ENCODE measurements at regions not wholly inside any gene's neighbourhood (a gene's known extent, or its start where the extent isn't known, plus 50 kb on each side); places are given as distances from the start of the nearest gene placed in this dataset.

DNA sequence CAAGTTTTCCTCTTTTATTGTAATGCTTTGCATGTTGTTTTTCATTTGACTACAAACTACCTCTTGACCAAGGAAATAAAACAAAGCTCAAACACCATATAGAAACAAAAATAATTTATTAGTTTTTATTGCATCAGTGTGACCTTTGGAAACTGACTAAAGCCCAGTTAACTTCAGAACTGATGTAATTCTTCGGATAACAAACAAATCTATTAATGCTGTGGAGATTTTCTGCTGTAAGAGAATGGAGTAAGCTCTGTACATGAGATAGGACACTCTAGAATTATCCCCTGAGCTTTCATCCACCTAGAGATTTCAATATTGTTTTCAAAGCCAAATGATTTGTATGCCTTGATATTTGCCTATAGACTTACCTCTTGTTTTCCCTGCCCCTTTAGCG lies 154.0 kb upstream of the KCNK2 start:
- no peak for DNase-seq (ENCODE audit: low spot score)

DNA sequence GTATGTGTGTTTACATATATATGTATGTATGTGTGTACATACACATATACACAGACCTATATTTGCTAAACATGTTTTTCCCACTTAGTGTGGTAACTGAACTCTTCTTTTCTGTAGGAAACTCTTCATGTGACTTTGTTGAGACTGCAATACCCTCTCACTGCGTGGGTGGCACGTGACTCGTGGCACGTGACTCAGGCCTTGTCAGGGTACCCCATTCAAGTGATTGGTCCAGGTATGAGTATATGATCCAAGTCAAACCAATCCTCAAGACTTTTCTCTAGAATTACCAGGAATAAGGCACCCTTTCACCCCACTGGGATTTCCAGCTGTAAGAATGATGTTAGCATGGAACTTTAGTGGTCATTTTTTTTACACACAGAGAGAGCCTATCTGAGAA lies 149.2 kb upstream of the KCNK2 start:
- no peak for DNase-seq (ENCODE audit: low spot score)

DNA sequence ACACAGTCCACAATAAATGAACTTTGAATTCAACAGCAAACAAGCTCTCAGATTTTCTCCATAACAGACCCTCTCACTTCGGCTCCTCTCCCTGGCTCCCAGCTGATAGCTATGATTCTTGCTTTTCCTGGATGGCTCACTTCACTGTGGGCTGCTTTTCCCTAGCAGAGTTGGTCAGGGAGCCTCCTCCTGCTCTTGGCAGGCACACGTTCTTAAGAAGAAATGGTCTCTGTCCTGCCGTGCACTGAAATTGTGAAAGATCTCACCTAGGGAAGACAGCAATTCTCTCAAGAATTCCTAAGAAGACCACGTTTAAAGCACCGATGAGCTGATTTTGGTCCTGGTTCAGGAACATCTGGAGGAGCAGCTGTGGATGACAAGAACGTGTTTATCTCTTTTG lies 148.5 kb upstream of the KCNK2 start:
- no peak for DNase-seq (ENCODE audit: low spot score)

DNA sequence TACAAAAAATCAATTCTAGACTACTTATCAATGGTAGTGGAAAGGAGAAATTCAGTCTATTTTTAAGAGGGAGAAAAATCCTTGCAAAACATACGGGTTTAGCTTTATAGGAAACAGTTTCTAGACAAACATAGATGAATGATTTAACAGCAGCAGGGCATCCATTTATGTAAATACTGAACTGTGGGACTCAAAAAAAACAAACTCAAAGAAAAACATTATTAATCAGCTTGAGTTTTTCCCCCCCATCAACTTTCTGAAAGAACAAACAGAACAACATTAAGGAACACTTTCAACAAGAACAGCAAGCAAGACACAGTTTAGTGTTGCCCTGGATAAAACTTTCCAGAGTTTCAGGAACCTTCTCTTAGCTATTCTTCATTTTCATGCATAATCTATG lies 147.3 kb upstream of the KCNK2 start:
- no peak for DNase-seq (ENCODE audit: low spot score)

DNA sequence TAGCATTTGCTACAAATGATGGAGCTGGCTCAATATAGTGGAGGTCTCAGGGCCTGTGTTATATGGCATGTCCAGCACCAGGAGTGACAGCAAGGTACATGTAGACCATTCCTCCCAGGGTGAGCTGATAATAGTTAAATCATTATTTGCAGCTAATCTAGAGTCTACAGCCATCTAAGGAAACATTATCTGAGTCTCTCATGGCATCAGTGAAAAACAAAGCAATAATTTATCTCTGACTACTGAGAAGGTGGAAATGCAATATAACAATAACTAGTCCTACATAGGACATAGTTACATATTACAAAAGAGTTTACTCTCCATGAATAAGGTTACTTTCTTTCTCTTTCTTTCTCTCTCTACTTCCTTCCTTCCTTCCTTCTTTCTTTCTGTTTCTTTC lies 143.4 kb upstream of the KCNK2 start:
- DNase-seq (ENCODE audit: low spot score) = no peak

DNA sequence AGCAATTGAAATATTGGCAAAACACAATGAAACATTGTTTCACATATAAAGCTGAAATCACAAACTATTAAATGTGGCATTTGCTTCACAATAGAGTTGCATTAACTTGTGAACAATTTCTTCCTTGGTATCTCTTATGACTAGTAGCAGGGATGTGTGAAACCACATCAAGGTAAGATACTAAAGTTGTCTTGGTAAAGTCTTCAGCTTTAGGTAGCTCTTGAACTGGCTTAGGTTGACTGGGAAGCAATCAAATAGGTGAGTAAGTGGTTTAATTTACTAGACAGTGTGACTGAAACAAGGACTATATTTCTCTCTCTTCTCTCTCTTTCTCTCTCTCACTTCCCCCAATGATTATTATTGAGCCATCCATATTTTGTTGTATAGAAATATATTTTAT lies 141.5 kb upstream of the KCNK2 start:
- DNase-seq (ENCODE audit: low spot score) = no peak

DNA sequence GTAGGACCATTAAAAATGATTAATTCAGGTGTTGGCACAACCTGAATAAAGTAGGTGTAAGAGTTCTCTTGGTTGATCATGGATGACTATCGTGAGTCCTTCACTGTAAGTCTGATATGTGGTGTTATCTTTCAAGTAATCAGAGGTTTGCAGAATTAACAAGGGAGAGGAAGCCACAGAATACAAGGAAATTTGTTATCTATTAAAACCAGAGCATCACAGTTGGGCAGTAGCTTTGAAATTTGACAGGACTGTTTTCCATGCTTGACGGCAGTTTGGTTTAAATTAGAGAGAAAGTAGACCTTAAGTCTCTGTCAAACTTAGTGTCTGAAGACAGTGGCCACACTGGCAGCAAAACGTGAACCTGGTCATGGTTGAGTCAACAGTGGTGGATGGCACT lies 139.5 kb upstream of the KCNK2 start:
- DNase-seq (ENCODE audit: low spot score) = no peak

DNA sequence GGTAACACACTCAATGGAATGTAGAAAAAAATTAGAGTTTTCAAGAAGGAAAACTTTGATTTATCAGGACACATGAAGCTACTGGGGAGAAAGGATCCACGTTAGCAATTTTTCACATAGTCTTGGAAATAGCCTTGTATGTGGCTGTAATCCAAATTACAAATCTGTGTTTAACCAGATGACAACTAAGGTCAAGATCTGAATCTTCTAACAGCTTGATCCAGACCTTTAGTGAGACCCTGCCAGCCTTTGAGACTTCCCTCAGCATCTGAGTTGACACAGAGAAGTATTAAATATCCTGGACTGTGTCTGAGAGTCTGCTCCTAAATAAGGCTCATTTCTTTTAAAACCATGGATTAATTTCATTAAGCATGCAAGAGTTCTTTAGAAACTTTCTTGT lies 135.9 kb upstream of the KCNK2 start:
- no peak for DNase-seq (ENCODE audit: low spot score)

DNA sequence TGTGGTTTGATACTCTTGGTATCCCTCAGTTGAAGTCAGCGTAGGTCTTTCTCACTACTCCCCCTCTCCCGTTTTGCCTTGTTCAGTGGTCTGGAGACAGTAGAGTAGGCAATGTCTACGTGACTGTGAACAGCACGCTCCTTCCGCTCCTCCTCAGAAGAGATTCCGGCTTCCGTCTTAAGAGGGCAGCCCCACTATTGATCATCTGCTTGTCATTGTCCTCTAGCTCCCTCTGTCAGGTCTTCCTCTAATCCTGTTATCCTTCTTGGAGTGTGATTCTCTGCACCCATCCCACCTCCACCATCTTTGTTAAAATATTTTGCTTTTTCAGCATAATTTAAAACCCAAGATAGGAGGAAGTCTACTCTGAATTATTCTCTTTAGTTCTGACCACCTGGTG lies 129.9 kb upstream of the KCNK2 start:
- DNase-seq (ENCODE audit: low spot score) = no peak

DNA sequence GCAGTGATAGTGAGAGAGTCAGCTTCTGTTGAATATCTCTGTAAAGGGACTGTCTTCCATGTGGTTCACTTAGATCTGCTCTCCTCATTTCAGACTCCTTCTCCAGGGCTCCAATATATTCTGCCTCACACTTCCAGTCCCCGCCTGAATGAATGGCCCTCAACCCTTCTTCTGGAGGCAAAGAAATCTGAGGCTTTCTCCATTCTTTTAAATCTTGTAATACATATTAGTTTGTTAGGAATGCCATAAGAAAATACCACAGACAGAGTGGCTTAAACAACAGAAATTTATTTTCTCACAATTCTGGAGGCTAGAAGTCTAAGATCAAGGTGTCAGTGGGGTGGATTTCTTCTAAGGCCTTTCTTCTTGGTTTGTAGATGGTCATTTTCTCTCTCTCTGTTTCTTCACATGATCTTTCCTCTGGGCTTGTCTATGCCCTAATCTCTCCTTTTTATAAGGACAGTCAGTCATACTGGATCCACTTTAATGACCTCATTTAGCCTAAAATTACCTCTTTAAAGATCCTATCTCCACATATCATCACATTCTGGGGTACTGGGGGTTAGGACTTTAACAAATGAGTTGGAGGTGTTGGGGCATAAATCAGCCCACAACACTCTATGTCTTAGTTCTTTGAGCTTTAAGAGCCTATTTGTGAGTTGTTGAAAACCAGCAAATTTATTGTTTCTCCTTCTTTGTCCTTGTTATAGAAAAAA lies 128.5 kb upstream of the KCNK2 start:
- no peak for DNase-seq (ENCODE audit: low spot score)

DNA sequence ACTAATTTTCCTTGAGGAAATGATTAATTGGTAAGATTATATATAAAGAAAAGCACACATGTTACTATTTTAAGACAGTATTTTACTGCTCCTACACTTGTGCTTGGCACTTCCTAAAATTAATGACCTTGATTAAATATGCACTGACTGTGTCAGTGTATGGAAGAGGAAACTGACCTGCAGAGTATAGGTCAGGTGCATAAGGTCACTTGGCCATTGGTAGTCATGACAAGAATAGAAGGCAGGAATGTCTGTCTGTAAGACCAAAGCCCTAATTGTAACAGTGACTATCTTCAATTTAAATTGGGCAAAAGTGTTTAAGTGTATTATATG lies 128.0 kb upstream of the KCNK2 start:
- no peak for DNase-seq (ENCODE audit: low spot score)

DNA sequence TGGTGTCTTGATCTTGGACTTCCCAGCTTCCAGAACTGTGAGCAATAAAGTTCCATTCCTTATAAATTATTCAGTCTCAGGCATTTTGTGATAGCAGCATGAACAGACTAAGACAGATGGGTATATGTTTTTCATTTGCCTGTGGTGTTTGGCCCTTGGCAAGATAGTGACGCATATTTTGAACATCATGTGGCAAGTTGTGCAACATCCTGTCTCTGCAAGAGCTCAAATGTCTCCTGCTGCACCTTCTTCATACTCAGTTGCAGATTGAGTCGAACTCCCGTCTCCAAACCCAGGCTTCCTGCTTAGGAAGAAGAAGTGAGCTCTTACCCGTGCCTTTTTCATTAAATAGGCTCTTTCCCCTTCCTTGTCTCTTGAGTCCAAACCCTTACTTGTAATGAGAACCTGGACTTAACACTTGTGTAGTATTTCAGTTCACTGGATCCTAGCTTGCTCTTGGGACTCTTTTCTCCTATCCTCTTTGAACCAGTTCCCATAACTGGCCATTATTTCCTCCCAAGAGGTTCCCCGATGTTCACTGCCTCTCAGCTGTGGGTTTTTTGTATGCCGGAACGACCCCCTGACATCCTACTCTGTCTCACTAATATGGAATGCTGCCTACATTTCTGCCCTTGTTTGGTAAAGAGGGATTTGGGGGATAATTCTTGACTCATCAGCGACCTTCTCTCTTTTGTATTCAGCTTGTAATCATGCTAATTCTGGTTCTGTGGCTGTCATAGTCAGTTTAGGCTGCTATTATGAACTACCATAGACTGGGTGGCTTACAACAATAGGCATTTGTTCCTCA lies 125.0 kb upstream of the KCNK2 start:
- DNase-seq (ENCODE audit: low spot score) = peak; percentile 55

DNA sequence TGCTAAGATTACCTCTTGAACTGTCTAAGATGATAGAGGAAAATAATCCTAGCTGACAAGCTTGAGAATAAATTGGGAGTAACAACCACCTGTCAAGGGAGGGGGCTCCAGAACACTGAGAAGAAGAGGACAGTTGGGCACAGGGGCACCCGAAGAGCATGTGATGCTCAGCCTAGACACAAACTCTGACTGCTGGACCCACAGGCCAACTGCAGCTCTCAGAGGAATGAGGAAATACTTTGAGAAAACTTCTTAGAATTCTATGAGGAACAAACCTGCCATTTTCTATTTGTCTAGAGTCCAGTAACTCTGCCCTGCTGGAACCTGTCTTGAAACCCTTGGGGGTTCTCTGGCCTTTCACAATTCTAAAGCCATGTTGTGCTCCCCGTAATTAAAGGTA lies 124.1 kb upstream of the KCNK2 start:
- DNase-seq (ENCODE audit: low spot score) = no peak

DNA sequence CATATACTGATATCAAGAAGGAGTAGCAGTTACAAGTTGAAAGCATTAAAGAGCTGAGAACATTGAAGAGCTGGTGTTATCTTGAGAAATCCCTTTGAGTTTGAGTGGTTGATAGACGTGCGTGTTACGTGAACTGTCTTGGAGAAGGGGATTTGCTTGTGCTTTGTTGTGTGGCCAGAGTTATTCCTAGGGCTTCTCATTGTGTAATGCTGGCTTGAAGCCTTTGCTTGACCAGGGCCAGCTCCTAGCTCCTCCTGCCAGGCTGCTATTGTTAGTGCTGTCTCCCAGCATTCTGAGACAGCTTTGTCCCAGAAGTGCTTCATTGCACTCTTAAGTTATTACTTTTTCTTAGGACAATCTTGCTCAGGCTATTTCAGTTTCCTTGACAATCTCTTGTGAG lies 116.2 kb upstream of the KCNK2 start:
- DNase-seq (ENCODE audit: low spot score) = no peak

DNA sequence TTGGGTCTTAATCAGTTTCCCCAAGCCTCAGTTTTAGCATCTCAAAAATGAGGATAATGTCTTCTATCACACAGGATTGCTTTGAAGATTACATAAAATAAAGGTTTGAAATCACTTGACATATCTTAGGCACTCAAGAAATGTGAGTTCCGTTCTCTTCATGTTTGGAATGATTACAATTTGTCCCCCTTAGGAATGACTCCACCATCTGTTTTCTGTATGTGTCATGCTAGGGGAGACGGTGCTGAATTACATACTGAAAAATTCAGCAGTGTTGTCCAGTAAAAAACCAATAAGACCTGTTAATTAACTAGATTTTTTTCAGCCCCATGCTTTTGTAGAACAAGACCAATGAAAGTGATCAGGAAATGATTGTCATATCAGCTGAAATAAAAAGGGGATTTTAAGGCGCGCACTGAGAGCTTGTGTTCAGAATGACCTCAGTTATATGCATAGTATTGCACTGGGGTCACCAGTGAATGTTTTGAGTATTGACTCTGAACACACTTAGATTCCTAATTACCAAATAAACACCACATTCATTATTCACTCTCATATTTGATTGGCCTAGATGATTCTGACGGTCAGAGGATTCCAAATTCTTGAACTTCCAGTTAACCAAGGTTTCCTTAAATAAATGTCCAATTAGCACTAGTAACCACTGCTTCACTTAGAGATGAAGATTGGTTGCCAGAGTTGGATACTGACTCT lies 114.5 kb upstream of the KCNK2 start:
- peak; percentile 22 for DNase-seq (ENCODE audit: low spot score)

DNA sequence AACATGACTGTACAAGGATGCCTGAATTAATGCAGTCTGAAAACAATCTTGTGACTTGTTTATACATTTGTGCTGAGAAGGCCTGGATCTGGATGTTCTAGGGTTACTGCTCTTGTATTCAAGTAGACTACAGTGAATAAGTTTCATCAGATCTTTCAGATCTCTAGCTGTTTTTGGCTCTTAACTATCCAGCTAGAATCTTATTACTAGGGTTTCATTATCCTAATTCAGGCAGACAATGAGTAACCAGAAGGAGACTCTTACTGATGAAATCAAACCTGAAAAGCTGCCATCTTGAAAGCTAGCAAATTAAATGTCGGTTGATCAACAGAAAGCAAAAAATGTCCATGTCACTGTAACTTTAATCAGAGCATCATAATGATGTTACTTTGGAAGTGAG lies 112.5 kb upstream of the KCNK2 start:
- DNase-seq (ENCODE audit: low spot score) = no peak

DNA sequence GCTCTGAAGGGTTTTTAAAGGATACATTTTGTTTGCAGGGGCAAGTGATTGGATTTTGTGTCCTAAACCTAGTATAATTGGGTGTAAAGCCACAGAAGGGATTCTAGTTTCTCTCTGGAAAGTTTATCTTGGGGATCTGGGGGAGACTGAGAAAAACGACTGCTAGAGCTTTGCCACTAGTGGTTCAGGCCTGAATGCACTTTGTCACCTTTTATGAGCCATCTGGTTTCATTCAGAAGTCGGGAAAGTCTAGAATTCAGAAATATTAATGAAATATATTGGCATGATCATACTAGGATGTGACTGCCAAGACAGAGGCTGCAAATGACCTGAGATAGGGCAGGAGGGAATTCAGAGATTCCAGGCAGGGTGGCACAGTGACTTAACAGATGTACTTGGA lies 111.5 kb upstream of the KCNK2 start:
- no peak for DNase-seq (ENCODE audit: low spot score)

DNA sequence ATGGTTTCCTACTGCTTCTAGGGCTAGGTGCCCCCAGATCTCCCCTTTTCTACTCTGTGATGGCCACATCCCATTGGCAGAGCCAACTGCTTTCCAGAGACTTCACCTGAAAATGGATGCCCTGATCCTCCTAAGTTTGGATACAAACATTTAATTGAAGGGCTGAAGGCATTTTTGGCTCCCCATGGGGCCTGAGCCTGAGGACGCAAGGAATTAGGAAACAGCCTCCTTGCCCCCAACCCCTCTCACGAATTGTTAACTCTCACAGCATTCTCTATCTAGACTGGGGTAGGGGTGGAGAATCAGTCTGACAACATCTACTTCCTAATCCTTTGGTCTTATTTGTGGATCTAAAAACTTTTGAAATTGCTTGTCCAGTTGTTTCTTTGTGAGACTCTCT lies 108.5 kb upstream of the KCNK2 start:
- DNase-seq (ENCODE audit: low spot score) = no peak

DNA sequence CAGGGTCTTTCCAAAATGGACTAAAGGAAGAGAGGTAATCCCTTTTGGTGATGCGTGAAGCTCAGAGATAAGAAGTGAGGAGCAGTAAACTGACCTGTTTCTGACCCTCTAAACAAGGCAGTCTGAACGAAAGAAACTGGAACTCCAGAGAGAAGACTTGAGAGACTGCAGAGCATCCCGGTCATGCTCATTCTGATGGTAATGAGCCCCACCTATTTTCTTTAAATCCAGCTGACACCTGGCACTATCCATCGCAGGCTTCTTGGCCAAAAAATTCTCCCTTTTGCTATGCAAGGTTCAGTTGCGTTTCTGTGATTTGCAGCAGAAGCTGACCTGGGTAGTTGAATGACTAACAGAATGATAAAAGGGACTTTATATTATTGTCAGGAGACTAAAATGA lies 105.9 kb upstream of the KCNK2 start:
- DNase-seq (ENCODE audit: low spot score) = no peak

DNA sequence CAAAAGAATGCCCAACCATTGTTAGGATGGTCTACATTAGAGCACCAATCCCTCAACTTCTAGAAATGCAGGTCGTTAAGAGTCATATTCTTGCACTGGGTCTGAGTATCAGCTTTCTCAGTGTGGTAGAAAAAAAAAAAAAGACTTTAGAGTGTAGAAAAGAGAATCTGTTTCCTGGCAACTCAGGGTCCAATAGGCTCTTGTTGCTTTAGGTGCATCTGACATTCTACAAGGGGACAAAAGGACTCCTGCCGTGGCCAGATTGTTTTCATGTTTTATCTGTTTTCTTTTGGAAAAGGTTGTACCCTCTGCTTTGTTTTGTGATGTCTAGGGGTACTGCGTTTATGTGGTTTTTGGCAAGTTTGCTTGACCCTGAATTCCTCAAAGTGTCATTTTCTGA lies 105.4 kb upstream of the KCNK2 start:
- no peak for DNase-seq (ENCODE audit: low spot score)

DNA sequence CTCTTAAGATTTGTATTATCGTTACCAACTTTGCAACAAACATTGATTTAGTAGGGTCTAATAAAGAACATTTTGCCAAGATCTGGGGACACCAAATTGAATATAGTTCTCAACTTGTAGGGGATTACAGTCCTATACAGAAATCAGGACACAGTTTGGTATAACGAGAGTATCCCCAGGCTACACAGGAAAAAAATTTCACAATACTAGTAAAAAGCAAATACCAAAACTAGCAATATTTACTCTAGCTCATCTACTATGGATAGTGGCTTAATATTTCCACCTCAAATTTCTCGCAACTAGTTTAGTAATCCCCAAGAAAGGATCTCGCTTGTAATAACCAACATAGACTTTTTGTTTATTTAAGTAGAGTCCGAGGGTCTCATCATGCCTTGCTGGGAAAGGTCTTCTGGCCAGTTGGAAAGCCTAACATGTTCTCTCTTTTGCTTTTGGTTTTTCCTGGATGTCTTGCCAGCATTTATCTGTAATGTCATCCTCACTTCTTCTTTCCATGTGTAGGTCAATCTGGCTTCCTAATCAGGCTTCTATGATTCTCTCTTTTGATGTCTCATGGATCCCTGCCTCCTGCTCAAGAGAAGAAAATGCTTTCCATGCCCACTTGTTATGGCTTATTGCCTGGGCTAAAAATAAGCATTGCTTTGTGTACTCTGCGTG lies 104.7 kb upstream of the KCNK2 start:
- no peak for DNase-seq (ENCODE audit: low spot score)

DNA sequence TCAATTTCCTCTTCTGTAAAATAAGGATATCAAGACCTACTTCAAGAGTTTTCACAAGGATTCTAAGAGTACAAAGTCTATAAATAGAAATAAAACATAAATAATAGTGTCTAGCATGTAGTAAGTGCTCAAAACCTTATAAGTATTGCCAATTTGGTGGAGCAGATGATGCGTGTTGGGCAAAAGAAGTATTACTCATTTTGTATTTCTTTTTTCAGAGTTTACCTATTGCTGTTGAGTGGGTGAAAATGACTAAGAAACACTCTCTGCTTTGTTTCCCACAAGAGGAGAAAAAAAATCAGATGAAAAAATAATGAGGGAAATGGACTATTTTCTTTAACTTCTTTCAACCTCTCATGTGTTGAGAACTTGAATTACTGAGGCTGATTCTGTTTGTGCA lies 103.3 kb upstream of the KCNK2 start:
- DNase-seq (ENCODE audit: low spot score) = no peak

DNA sequence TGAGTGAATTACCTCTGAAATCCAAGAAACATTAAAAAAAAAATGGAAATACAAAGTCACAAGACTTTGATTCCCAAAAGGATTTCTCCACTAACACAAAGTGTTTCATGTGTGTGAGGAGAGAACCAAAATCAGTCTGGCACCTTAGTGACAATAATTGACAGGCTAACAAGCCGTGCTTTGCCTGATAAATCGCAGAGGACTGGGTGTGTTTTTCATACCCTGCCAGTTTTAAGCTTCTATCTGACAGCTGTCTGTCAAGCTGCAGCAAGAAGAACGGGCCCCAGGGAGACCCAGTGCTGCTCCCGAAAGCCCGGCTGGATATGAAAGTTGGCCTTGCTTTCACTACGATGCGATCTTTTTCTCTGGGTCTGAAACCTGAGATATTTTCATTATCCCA lies 101.6 kb upstream of the KCNK2 start:
- no peak for DNase-seq (ENCODE audit: low spot score)

Measured in hepatic stellate cell (primary cell).